Stimulated activated CD8-positive, alpha-beta memory T cell treated with anti-CD3 and anti-CD28 coated beads, Interleukin-15, amount 100 ng/mL, for 48 hours (primary cell): ENCODE measurements at regions not wholly inside any gene's neighbourhood (a gene's known extent, or its start where the extent isn't known, plus 50 kb on each side); places are given as distances from the start of the nearest gene placed in this dataset.

Experiments
- DNase-seq, 2 donors: peaks; one replicate each; pipeline ENCODE4 v3.0.0-alpha.2; 2020; ENCODE audit warnings: low read depth in 2 of 2

- DNase-seq = no peak
These were observed 65.0 kb upstream of the POU2AF1 start for GRCh38 chr11:111444040-111444439.

GRCh38 chr11:111443640-111444039 lies 64.6 kb upstream of the POU2AF1 start:
- no peak for DNase-seq

DNA sequence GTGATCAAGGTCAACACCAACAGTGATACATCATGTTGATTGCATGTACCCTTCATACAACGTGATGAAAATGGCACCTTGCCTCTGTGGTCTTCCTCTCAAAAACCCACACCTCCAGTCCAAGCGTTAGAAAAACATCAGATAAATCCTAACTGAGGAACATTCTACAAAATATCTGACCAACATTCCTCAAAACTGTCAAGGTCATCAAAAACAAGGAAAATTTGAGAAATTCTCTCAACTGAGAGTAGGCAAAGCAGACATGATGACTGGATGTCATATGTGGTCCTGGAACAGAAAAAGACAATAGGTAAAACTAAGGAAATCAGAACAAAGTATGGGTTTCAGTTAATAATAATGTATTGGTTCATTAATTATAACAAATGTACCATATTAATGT lies 64.0 kb upstream of the POU2AF1 start:
- DNase-seq = no peak

GRCh38 chr11:111441443-111441842 lies 62.4 kb upstream of the POU2AF1 start:
- no peak for DNase-seq

DNA sequence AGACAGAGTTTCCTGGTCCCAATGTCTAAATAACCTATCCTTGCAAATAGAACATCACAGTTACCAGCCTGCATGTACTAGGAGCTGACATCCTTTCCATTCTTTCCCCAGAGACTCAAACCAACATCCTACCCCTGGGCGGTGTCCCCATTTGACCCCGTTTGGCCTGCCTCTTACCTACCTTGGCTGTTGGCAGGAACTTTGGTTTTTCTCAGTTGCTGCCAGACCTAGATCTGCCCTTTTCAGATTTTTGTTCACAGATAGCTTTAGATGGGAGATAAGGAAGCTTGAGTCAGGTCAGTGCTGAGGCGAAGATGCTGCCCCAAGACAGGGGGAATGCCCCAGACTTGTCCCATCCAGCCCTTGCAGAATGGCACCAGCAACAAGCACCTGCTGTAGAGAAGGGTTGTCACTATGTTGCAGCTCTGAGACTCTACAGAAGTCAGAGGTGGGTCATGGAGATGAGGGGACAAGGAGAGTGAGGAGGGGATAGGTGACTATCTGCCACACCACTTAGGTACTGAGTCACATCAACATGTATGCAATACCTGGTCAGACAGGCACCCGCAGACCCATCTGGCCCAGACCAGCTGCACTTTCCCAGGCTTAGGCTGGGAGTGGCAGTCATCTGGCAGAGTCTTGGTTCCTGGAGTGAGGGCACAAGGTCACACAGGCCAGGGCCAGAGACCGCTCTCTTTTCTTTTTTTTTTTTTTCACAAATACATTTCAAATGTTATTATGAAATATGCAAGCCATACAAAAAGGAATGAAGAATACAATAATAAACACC lies 61.5 kb upstream of the POU2AF1 start:
- DNase-seq = no peak

GRCh38 chr11:111439901-111440300 lies 60.8 kb upstream of the POU2AF1 start:
- no peak for DNase-seq

GRCh38 chr11:111438846-111439520 lies 59.9 kb upstream of the POU2AF1 start:
- no peak for DNase-seq

DNA sequence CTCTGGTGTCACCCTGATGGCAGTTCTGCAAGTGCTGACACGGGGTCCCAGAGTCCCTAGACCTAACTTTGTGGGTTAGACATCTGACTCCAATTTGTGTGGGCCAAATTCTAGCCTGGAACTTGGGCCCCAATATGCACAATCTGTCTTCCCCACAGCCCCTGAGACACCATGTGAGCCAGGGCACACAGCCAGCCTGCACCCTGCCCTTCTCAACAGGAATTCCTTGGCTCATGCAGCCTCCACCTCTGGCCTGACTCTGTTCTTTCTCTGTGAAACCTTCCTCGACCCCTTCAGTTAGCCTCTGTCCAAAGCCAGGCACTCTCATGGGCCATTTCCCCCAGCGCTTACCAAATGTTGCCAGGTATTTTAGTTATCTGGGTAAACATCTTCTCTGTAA lies 59.1 kb upstream of the POU2AF1 start:
- no peak for DNase-seq

DNA sequence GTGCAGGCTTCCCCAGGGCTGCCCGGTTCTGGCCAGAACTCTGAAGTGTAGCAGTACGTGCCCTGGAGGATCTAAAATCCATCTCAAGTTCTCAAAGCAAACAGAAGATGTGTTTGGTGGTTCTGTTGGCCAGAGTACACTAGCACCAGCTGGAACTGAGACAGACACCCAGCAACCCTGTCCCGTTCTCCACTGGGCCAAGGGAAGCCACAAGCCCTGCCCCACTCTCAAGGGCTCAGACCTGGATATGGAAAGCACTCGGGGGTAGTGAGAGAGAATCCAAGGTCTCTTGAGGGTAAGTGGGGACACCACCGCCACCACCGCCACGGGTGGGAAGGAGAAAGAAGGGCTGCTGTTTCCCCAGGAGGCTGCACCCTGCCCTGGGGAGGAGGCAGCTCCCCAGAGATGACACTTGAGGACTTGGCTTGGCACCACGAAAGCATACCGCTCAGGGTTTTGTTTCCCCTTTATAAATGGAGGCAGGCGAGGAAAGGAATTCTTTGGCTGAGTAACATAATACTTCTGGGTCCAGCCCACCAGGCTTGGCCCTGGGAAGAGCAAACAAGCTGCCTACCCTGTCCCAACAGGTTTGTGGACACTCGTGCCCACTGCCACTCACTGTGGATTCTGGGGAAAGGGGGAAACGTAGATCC lies 56.1 kb upstream of the POU2AF1 start:
- DNase-seq = no peak

DNA sequence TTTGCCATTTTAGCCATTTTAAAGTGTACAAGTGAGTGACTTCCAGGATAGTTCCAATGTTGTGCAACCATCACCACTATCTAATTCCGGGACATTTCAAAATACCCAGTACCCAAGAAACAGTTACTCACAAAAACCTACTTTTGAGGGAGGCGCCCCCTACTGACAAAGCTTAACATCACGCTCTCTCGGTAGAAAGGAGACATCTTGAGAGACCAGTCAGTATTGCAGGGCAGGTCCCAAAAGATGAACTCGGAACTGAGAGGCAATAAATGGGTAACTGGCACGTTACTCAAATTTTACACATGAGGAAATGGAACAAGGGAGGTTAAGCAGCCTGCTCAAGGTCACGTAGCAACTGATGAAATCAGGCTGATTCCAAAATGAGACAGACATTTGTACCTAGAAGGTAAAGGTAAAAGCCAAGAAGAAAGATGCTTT lies 50.0 kb upstream of the POU2AF1 start:
- DNase-seq = peak; percentile 37 to 38
